Erythroblast (primary cell): ENCODE measurements at regions not wholly inside any gene's neighbourhood (a gene's known extent, or its start where the extent isn't known, plus 50 kb on each side); places are given as distances from the start of the nearest gene placed in this dataset.

ENCODE experiments used
- GATA1 ChIP-seq: IDR thresholded peaks from 2 replicates; pipeline ENCODE4 v1.6.1; 2011; ENCODE audit warnings: low read depth, mild to moderate bottlenecking, control low read depth, low read length, moderate library complexity
- POLR2A ChIP-seq: IDR thresholded peaks from 2 replicates; pipeline ENCODE4 v1.6.1; 2011; ENCODE audit warnings: mild to moderate bottlenecking, low read length

DNA sequence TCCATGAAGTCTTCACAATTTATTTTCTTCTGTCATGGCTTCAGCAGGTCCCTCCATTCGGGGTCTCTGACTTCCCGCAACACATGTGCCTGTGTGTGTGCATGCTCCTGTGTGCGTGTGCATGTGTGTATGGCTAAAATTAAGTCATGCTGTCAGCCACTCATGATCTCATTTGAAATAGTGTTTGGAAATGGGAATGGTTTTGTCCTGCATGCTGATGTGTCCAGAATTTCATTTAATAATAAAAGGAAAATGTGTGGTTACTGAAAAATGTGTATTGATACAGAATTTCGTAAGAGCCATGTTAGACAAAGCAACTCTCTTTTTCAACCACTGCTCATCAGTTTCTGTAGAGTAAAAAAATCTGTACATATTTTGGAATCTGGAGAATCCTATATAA is 123.8 kb upstream of the PRDX6 start:
- TF ChIP-seq POLR2A (no peak), GATA1 (no peak)
